ENCODE measurements at regions not wholly inside any gene's neighbourhood (a gene's known extent, or its start where the extent isn't known, plus 50 kb on each side); places are given as distances from the start of the nearest gene placed in this dataset.

DNA sequence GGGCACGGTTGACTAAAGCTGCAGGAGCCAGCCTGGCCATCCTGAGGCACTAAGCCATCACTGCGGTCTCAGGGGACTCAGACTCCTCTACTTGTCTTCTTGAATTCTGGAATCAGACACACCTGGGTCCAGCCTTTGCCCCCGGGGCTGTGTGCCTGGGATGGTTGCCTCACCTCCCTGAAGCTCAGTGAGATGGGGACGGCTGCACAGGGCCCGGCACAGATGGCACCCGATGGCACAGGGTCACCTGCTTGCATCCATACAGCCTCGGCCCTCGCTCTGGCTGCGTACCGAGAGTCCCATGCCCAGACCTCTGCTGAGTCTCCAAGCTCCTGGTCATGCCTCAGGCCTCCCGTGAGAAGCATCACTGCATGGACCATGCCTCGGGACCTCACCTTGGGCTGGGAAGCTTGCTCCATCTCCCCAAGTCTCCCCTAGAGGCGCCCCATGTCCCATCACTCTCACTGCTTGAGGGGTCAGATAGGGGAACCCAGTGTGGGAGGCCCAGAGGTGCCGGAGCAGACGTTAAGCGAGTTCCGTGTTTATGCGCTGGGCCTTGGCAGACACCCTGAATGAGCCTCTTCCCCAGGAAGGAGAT lies 316.3 kb downstream of the SEC14L1 start:
- Histone ChIP-seq H3K9me3 (ENCODE audit: control insufficient read depth, low read length) (no peaks in the 10 kb centered on the region), H3K36me3 (ENCODE audit: control insufficient read depth, insufficient read depth, low read length) (no peaks in the 10 kb centered on the region), H3K4me3 (ENCODE audit: insufficient read depth, low read depth, low read length) (no peak overlapping the region), H3K4me1 (ENCODE audit: control insufficient read depth, insufficient read depth, low read length) (peaks cover 66% of the 10 kb centered on the region), H3K27ac (ENCODE audit: insufficient read depth, low read depth, low read length, poor library complexity, severe bottlenecking) (no peak overlapping the region), H3K27me3 (ENCODE audit: control insufficient read depth, insufficient read depth, low read length, poor library complexity, severe bottlenecking) (no peaks in the 10 kb centered on the region)
- WGBS, 2 experiments: 94 to 95% methylated on average over 18 of the region's 18 CpGs

DNA sequence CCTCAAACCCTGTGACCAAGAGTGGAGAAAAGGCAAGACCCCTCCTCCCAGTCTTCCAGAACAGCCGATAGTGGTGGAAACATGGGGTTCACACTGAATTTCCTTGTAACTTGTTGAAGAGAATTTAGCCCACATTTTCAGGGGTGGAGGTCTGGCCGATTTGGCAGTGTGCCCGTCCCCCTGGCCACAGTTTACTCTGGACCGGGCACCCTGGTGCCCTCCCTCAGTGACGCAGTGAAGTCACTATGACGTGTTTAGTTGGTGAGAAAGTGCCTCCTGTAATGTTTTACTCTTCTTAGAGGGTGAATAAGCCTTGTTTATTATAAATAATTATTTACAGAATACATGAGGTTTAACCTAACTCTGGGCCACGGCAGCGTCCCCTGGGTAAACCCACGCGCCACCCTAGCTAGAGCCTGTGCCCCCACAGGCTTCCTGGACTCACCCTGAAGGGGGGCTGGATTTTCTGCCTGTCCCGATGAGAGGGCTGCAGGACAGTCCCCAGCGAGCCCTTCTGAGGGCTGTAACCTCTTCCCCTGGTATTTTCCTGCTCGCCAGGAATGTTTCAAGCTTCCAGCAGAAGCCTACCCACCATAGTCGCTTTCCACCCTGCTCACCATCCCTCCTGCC lies 316.9 kb downstream of the SEC14L1 start:
- peaks cover 60% of the 10 kb centered on the region for H3K4me1 ChIP-seq (ENCODE audit: control insufficient read depth, insufficient read depth, low read length)
- H3K27me3 ChIP-seq (ENCODE audit: control insufficient read depth, insufficient read depth, low read length, poor library complexity, severe bottlenecking): no peaks in the 10 kb centered on the region
- H3K27ac ChIP-seq (ENCODE audit: insufficient read depth, low read depth, low read length, poor library complexity, severe bottlenecking): no peak overlapping the region
- no peaks in the 10 kb centered on the region for H3K36me3 ChIP-seq (ENCODE audit: control insufficient read depth, insufficient read depth, low read length)
- WGBS, 2 experiments: 93% methylated on average over 13 to 14 of the region's 14 CpGs
- no peak overlapping the region for H3K4me3 ChIP-seq (ENCODE audit: insufficient read depth, low read depth, low read length)
- H3K9me3 ChIP-seq (ENCODE audit: control insufficient read depth, low read length): no peaks in the 10 kb centered on the region

DNA sequence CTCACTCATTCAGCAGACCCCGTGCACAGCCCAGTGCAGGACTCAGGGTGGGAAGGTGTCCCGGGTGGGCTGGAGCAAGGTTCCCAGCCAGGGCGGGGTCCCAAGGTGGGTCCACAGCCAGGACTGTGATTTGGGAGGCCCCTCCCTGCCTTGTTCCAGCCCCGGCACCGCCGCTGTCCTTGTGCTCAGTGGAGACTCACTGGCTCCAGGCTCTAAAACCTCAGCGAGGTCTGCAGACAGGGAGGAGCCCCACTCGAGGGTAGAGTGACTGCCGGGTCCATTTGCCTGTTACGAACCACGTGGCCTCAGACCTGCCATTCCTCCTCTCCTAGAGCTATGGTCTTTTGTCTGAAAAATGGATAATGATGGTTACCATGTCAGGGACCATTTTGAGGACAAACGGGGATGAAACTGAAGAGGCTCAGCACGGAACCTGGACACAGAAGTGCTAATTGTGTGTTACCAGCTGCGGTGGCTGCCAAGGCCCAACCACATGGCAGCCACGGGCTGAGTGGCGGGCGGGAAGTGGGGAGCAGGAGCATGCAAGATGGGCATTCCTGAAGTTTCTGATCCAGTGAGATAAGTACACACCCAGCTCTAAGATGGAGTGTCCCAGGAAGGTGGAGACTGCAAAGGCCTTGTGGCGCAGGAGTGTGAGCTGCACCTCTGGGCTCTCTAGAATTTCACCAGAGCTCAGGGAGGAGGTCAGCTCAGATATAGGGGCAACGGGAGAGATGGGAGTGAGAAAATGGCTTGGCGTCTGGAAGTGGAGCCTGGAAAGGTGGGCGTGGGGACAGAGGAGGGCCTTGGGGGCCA lies 317.6 kb downstream of the SEC14L1 start:
- Histone ChIP-seq H3K4me3 (ENCODE audit: insufficient read depth, low read depth, low read length) (no peak overlapping the region), H3K36me3 (ENCODE audit: control insufficient read depth, insufficient read depth, low read length) (no peaks in the 10 kb centered on the region), H3K9me3 (ENCODE audit: control insufficient read depth, low read length) (no peaks in the 10 kb centered on the region), H3K27me3 (ENCODE audit: control insufficient read depth, insufficient read depth, low read length, poor library complexity, severe bottlenecking) (no peaks in the 10 kb centered on the region), H3K4me1 (ENCODE audit: control insufficient read depth, insufficient read depth, low read length) (peaks cover 55% of the 10 kb centered on the region), H3K27ac (ENCODE audit: insufficient read depth, low read depth, low read length, poor library complexity, severe bottlenecking) (no peak overlapping the region)
- 91 to 92% methylated on average over 21 of the region's 21 CpGs for WGBS, 2 experiments

DNA sequence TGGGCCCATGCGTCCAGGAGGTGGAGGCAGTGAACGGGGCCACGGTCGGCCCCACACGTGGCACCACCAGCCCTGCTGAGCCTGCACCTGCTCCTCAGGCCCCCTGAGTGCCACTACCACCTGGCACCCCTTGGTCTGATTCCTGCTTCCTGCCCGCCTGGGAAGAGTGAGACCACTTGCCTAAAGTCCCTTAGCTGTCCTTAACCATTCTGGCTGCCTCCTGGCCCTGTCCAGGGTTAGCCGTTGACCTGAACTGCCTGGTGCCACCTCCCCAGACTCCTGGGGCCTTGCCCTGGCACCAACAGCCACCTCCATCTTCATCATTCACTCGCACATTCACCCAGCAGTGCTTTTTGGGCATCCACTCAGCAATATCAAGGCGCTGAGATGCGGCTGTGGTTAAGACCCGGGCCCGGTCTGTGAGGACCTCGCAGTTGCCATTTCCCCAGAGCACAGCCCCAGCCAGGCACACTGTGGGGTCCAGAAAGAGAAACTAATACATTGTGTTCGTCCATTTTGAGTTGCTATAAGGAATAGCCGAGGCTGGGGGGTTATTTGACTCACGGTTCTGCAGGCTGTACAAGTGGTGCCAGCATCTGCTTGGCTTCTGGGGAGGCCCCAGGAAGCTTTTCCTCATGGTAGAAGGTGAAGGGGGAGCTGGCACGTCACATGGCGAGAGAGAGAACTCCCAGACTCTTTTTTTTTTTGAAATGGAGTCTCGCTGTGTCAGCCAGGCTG lies 318.4 kb downstream of the SEC14L1 start:
- Histone ChIP-seq H3K4me1 (ENCODE audit: control insufficient read depth, insufficient read depth, low read length) (peaks cover 47% of the 10 kb centered on the region), H3K36me3 (ENCODE audit: control insufficient read depth, insufficient read depth, low read length) (no peaks in the 10 kb centered on the region), H3K4me3 (ENCODE audit: insufficient read depth, low read depth, low read length) (no peak overlapping the region), H3K27ac (ENCODE audit: insufficient read depth, low read depth, low read length, poor library complexity, severe bottlenecking) (no peak overlapping the region), H3K9me3 (ENCODE audit: control insufficient read depth, low read length) (no peaks in the 10 kb centered on the region), H3K27me3 (ENCODE audit: control insufficient read depth, insufficient read depth, low read length, poor library complexity, severe bottlenecking) (no peaks in the 10 kb centered on the region)
- WGBS, 2 experiments: 93 to 94% methylated on average over 19 of the region's 19 CpGs

DNA sequence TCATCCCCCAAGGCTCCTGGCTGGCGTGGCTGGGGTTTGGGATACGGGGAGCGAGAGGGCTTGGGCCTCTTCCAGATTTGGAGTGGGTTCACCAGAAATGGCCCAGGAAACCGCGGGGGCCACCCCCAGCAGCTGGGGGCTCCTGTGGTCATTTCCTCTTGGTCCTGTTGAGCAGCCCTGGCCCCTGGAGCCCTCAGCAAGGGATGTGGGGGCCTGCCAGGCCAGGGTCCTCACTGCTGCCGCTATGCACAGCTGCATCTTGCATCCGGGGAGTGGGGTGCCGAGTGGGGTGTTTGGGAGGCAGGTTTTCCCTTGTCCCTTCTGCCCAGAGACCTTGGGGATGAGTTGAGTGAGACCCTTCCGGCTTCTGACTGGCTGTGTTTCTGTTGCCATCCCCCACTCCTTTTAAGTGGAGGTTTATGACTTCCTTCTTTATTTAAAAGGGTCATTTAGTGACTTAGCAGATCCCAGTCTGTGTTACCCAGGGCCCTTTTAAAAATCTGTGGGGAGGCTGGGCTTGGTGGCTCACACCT lies 319.8 kb downstream of the SEC14L1 start:
- Histone ChIP-seq H3K9me3 (ENCODE audit: control insufficient read depth, low read length) (no peaks in the 10 kb centered on the region), H3K27me3 (ENCODE audit: control insufficient read depth, insufficient read depth, low read length, poor library complexity, severe bottlenecking) (no peaks in the 10 kb centered on the region), H3K4me3 (ENCODE audit: insufficient read depth, low read depth, low read length) (no peak overlapping the region), H3K4me1 (ENCODE audit: control insufficient read depth, insufficient read depth, low read length) (peaks cover 35% of the 10 kb centered on the region), H3K36me3 (ENCODE audit: control insufficient read depth, insufficient read depth, low read length) (no peaks in the 10 kb centered on the region), H3K27ac (ENCODE audit: insufficient read depth, low read depth, low read length, poor library complexity, severe bottlenecking) (peak overlapping the region; percentile 26)
- 86 to 87% methylated on average over 9 of the region's 9 CpGs for WGBS, 2 experiments

DNA sequence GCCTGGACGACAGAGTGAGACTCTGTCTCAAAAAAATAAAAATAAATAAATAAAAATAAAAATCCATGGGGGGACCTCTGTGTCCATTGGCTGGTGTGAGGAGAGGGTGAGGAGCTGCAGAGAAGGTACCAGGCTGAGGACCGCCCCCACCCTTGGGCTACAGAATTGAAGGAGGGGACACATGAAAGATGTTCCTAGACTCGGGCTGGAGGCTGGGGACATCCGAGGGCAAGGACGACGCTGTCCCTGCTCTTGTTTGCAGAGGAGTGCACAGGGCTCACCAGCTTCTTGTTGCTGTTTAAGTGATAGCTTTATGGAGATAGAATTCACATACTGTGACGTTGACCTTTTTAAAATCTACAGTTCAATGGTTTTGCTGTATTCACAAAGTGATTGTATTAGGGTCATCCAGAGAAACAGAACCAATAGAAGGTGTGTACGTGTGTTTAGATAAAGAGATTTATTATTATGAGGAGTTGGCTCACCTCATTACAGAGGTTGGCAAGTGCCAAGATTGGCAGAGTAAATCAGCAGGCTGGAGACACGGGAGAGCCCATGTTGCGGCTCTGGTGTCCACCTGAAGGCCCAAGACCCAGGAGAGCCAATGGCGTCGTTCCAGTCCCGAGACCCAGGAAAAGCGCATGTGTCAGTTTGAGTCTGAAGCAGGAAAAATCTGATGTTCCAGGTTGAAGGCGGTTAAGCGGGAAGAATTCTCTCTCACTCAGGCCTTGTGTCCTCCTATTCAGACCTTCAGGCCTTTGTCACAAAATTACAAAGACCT lies 320.7 kb downstream of the SEC14L1 start:
- Histone ChIP-seq H3K36me3 (ENCODE audit: control insufficient read depth, insufficient read depth, low read length) (no peaks in the 10 kb centered on the region), H3K9me3 (ENCODE audit: control insufficient read depth, low read length) (no peaks in the 10 kb centered on the region), H3K4me1 (ENCODE audit: control insufficient read depth, insufficient read depth, low read length) (peaks cover 42% of the 10 kb centered on the region), H3K27ac (ENCODE audit: insufficient read depth, low read depth, low read length, poor library complexity, severe bottlenecking) (no peak overlapping the region), H3K4me3 (ENCODE audit: insufficient read depth, low read depth, low read length) (no peak overlapping the region), H3K27me3 (ENCODE audit: control insufficient read depth, insufficient read depth, low read length, poor library complexity, severe bottlenecking) (no peaks in the 10 kb centered on the region)
- 86 to 89% methylated on average over 15 to 16 of the region's 16 CpGs for WGBS, 2 experiments

DNA sequence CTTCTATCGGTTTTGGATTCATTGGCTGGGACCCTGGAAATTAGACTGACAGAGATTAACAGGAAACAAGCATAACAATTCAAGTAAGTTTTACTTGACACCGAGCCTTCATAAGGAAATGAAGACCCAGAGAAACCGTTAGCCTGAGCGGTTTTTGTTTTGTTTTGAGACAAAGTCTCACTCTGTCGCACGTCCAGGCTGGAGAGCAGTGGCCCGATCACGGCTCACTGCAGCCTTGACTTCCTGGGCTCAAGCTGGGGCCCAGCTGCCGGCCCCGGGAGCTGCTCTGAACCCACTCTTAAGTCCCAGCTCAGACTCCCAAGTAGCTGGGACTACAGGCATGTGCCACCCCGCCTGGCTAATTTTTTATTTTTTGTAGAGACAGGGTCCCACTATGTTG lies 321.3 kb downstream of the SEC14L1 start:
- no peaks in the 10 kb centered on the region for H3K9me3 ChIP-seq (ENCODE audit: control insufficient read depth, low read length)
- peaks cover 49% of the 10 kb centered on the region for H3K4me1 ChIP-seq (ENCODE audit: control insufficient read depth, insufficient read depth, low read length)
- 72 to 75% methylated on average over 11 of the region's 11 CpGs for WGBS, 2 experiments
- H3K4me3 ChIP-seq (ENCODE audit: insufficient read depth, low read depth, low read length): no peak overlapping the region
- no peaks in the 10 kb centered on the region for H3K36me3 ChIP-seq (ENCODE audit: control insufficient read depth, insufficient read depth, low read length)
- no peaks in the 10 kb centered on the region for H3K27me3 ChIP-seq (ENCODE audit: control insufficient read depth, insufficient read depth, low read length, poor library complexity, severe bottlenecking)
- no peak overlapping the region for H3K27ac ChIP-seq (ENCODE audit: insufficient read depth, low read depth, low read length, poor library complexity, severe bottlenecking)

DNA sequence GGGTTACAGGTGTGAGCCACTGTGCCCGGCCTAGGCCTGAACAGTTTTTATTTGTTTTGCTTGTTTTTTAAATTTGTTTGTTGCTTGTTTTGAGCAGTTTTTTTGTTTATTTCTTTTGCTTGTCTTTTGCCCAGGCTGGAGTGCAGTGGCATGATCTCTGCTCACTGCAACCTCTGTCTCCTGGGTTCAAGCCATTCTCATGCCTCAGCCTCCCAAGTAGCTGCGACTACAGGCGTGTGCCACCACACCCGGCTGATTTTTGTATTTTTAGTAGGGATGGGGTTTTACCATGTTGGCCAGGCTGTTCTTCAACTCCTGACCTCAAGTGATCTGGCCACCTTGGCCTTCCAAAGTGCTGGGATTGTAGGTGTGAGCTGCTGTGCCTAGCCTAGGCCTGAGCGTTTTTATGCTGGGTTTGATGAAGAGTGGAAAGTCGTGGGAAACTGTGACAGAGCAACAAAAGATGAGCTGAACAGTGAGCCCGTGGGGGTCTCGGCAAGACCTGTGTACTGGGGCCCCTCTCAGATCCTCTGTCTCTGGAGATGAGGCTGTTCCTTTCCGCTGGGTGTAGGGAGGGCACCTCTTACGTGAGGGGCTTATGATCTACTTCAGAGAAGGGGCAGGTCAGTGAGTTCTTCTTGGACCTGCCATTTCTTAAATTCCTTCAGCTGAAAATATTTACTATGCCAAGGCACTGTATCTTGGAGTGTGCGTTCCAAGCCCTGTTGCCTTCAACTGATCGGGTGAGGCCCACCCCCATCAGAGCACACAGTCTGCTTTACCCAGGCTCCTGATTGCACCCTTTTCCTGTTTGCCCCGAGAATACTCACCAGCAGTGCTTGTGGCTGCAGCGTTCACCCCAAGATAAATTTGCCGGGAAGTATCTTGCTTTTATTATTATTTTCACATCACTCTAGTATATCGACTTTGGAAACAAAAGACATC lies 322.1 kb downstream of the SEC14L1 start:
- H3K4me1 ChIP-seq (ENCODE audit: control insufficient read depth, insufficient read depth, low read length): peaks cover 55% of the 10 kb centered on the region
- no peak overlapping the region for H3K27ac ChIP-seq (ENCODE audit: insufficient read depth, low read depth, low read length, poor library complexity, severe bottlenecking)
- H3K9me3 ChIP-seq (ENCODE audit: control insufficient read depth, low read length): no peaks in the 10 kb centered on the region
- H3K4me3 ChIP-seq (ENCODE audit: insufficient read depth, low read depth, low read length): no peak overlapping the region
- 94 to 96% methylated on average over 15 to 16 of the region's 16 CpGs for WGBS, 2 experiments
- H3K27me3 ChIP-seq (ENCODE audit: control insufficient read depth, insufficient read depth, low read length, poor library complexity, severe bottlenecking): no peaks in the 10 kb centered on the region
- no peaks in the 10 kb centered on the region for H3K36me3 ChIP-seq (ENCODE audit: control insufficient read depth, insufficient read depth, low read length)

DNA sequence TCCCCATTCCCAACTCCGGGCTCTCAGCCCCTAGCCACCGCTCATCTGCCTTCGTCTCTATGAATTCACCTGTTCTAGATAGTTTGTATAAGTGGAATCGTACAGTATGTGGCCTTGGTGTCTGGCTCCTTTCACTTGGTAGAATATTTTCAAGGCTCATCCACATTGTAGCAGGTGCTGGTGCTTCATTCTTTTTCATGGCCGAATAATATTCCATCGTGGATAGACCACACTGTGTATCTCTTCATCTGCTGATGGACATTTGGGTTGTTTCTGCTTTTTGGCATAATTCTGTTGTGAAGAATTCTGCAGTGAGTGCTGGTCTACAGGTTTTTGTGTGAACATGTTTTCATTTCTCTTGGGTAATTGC lies 324.2 kb downstream of the SEC14L1 start:
- Histone ChIP-seq H3K4me1 (ENCODE audit: control insufficient read depth, insufficient read depth, low read length) (peaks cover 48% of the 10 kb centered on the region), H3K4me3 (ENCODE audit: insufficient read depth, low read depth, low read length) (no peak overlapping the region), H3K36me3 (ENCODE audit: control insufficient read depth, insufficient read depth, low read length) (no peaks in the 10 kb centered on the region), H3K9me3 (ENCODE audit: control insufficient read depth, low read length) (no peaks in the 10 kb centered on the region), H3K27ac (ENCODE audit: insufficient read depth, low read depth, low read length, poor library complexity, severe bottlenecking) (peak overlapping the region; percentile 75), H3K27me3 (ENCODE audit: control insufficient read depth, insufficient read depth, low read length, poor library complexity, severe bottlenecking) (no peaks in the 10 kb centered on the region)
- 91 to 95% methylated on average over 6 of the region's 6 CpGs for WGBS, 2 experiments

Data from ectodermal cell (in vitro differentiated cells).